Endothelial cell of umbilical vein (primary cell): ENCODE measurements at regions not wholly inside any gene's neighbourhood (a gene's known extent, or its start where the extent isn't known, plus 50 kb on each side); places are given as distances from the start of the nearest gene placed in this dataset.

Experiments
- BruUV-seq: library from RNA; stranded (reverse); fragments of 400-500 nt; replicated peaks from 2 replicates; lab custom pipeline; 2021; lab: Mats Ljungman, UMichigan
- CTCF ChIA-PET: fragments of 300-600, 350-600 bp; sonication (Branson Sonifier 250); formaldehyde crosslinking; loops from one replicate; lab custom pipeline; 2021; ENCODE audit warnings: antibody characterized with exemption, inconsistent platforms; lab: Charles Lee
- POLR2A ChIA-PET: fragments of 300-600, 350-600 bp; sonication (Branson Sonifier 250); formaldehyde crosslinking; loops from one replicate; lab custom pipeline; 2021; ENCODE audit warnings: antibody characterized with exemption, inconsistent platforms; lab: Charles Lee
- DNase-seq: peaks from one replicate; pipeline ENCODE4 v3.0.0-alpha.2; 2011; ENCODE audit warnings: low read depth, low spot score
- FAIRE-seq: peaks from 2 replicates; lab custom pipeline; 2011; peaks lifted over from hg19 to GRCh38; lab: Jason Lieb, UNC
- H2AFZ ChIP-seq: 2 replicates; pipeline ENCODE4 v1.6.0; 2012; ENCODE audit warnings: low read depth, low read length, control low read depth, inconsistent platforms
- H3K27ac ChIP-seq: 2 replicates; pipeline ENCODE4 v1.5.1; 2011; ENCODE audit warnings: low read depth, mild to moderate bottlenecking, control low read depth, low read length, moderate library complexity; ENCODE audit not compliant: insufficient read depth
- H3K27me3 ChIP-seq, 2 experiments: 2 replicates each; pipeline versions ENCODE4 v1.6.0 to v1.6.1; 2011; ENCODE audit warnings: low read length in 2 of 2, mixed read lengths in 1 of 2; ENCODE audit not compliant: control insufficient read depth in 2 of 2, insufficient read depth in 2 of 2
- H3K36me3 ChIP-seq, 2 experiments: 2 replicates in 1 of 2; 3 replicates in 1 of 2; pipeline ENCODE4 v1.5.1; 2011; ENCODE audit warnings: low read length in 2 of 2, mild to moderate bottlenecking in 1 of 2, moderate library complexity in 1 of 2; ENCODE audit not compliant: control insufficient read depth in 2 of 2, insufficient read depth in 2 of 2; ENCODE audit errors: extremely low read depth in 1 of 2
- H3K4me1 ChIP-seq: 3 replicates; pipeline ENCODE4 v1.5.1; 2011; ENCODE audit warnings: mild to moderate bottlenecking, low read length; ENCODE audit not compliant: control insufficient read depth, insufficient read depth; ENCODE audit errors: extremely low read depth
- H3K4me2 ChIP-seq: 2 replicates; pipeline ENCODE4 v1.6.1; 2011; ENCODE audit warnings: low read length, control low read depth, mixed read lengths; ENCODE audit not compliant: insufficient read depth
- H3K4me3 ChIP-seq, 3 experiments: fragments of 200-600 bp in 1 of 3; sonication (generic), shearing (Covaris generic) in 1 of 3; replicated peaks in 1 of 3; 2 replicates each; pipeline ENCODE4 v1.5.1; 2011 to 2016; ENCODE audit warnings: control low read depth in 3 of 3, low read length in 3 of 3, mild to moderate bottlenecking in 2 of 3, inconsistent platforms in 1 of 3, low read depth in 1 of 3, moderate library complexity in 1 of 3; ENCODE audit not compliant: insufficient read depth in 1 of 3
- H3K79me2 ChIP-seq: 2 replicates; pipeline ENCODE4 v1.6.0; 2012; ENCODE audit warnings: low read length, inconsistent platforms; ENCODE audit not compliant: control insufficient read depth, insufficient read depth
- H3K9ac ChIP-seq: replicated peaks from 2 replicates; pipeline ENCODE3; 2011; ENCODE audit warnings: low read length, control low read depth; ENCODE audit not compliant: insufficient read depth; ENCODE audit errors: extremely low read depth
- H3K9me1 ChIP-seq: replicated peaks from 3 replicates; pipeline ENCODE4 v1.6.0; 2011; ENCODE audit warnings: mild to moderate bottlenecking, low read length; ENCODE audit not compliant: control insufficient read depth, insufficient read depth; ENCODE audit errors: extremely low read depth
- H3K9me3 ChIP-seq: replicated peaks from 2 replicates; pipeline ENCODE4 v1.5.1; 2012; ENCODE audit warnings: low read length, inconsistent platforms; ENCODE audit not compliant: control insufficient read depth, insufficient read depth
- H4K20me1 ChIP-seq: replicated peaks from 2 replicates; pipeline ENCODE3; 2011; ENCODE audit warnings: mild to moderate bottlenecking, low read length; ENCODE audit not compliant: control insufficient read depth, insufficient read depth; ENCODE audit errors: extremely low read depth
- CTCF ChIP-seq, 2 donors: IDR thresholded peaks; 1 replicate in 1 of 2; 2 replicates in 1 of 2; pipeline ENCODE4 v1.5.1; 2011; ENCODE audit warnings: low read length in 2 of 2, mild to moderate bottlenecking in 2 of 2, moderate library complexity in 2 of 2, control low read depth in 1 of 2, inconsistent platforms in 1 of 2, low read depth in 1 of 2; ENCODE audit not compliant: insufficient read depth in 1 of 2; ENCODE audit errors: extremely low read depth in 1 of 2
- EZH2 ChIP-seq: IDR thresholded peaks from 2 replicates; pipeline ENCODE4 v1.6.1; 2012; ENCODE audit warnings: borderline replicate concordance, low read depth, mild to moderate bottlenecking, moderate library complexity, low read length, inconsistent platforms; ENCODE audit not compliant: severe bottlenecking
- FOS ChIP-seq: IDR thresholded peaks from 2 replicates; pipeline ENCODE4 v1.6.1; 2011; ENCODE audit warnings: mild to moderate bottlenecking, low read length, moderate library complexity, borderline replicate concordance; ENCODE audit not compliant: insufficient read depth
- GATA2 ChIP-seq: IDR thresholded peaks from 2 replicates; pipeline ENCODE4 v1.7.0; 2011; ENCODE audit warnings: low read depth, mild to moderate bottlenecking, moderate library complexity, mixed read lengths, low read length; ENCODE audit not compliant: insufficient read length, insufficient read depth
- JUN ChIP-seq: IDR thresholded peaks from 2 replicates; pipeline ENCODE4 v1.6.1; 2011; ENCODE audit warnings: borderline replicate concordance, low read depth; ENCODE audit not compliant: insufficient read length, insufficient read depth
- MAX ChIP-seq: IDR thresholded peaks from 2 replicates; pipeline ENCODE4 v1.6.1; 2011; ENCODE audit not compliant: insufficient read depth, insufficient read length
- MYC ChIP-seq: IDR thresholded peaks from one replicate; pipeline ENCODE4 v1.6.1; 2011; ENCODE audit warnings: mild to moderate bottlenecking, low read depth, low read length
- POLR2A ChIP-seq: IDR thresholded peaks from 2 replicates; pipeline ENCODE4 v1.6.1; 2012; ENCODE audit warnings: low read depth, mild to moderate bottlenecking, control low read depth, low read length
- POLR2AphosphoS5 ChIP-seq: IDR thresholded peaks from 2 replicates; pipeline ENCODE4 v1.6.1; 2012; ENCODE audit warnings: low read depth, mild to moderate bottlenecking, control low read depth, low read length, moderate library complexity; ENCODE audit not compliant: insufficient read depth
- dilution Hi-C: fragments of 300-500 bp; cut with MboI; formaldehyde crosslinking; loops from one replicate; pipeline ENCODE4 v1.15.0; 2019; ENCODE audit warnings: low sequenced_read_pairs; ENCODE audit not compliant: extremely low pct_ligation_motif_present
- intact Hi-C: fragments of 100-400 bp; cut with micrococcal nuclease; formaldehyde crosslinking; loops from one replicate; pipeline ENCODE4 v1.10.0; 2022

- FAIRE-seq = no peak
- Histone ChIP-seq H3K27me3 (no peaks in the 10 kb centered on the region), H3K27ac (no peak overlapping the region), H3K4me2 (no peak overlapping the region), H3K4me1 (no peaks in the 10 kb centered on the region), H3K9ac (no peak overlapping the region), H3K79me2 (no peaks in the 10 kb centered on the region), H3K4me3 (no peak overlapping the region), H3K36me3 (no peaks in the 10 kb centered on the region), H4K20me1 (no peaks in the 10 kb centered on the region), H2AFZ (no peak overlapping the region), H3K9me1 (no peaks in the 10 kb centered on the region), H3K9me3 (no peaks in the 10 kb centered on the region)
- TF ChIP-seq MAX = no peak
- TF ChIP-seq GATA2 = no peak
- TF ChIP-seq MYC = no peak
- no peak for TF ChIP-seq EZH2
- TF ChIP-seq POLR2AphosphoS5 = no peak
- TF ChIP-seq CTCF (IDR thresholded peaks at IDR 0.05; ENCODE audit: extremely low read depth in 1 of 2, insufficient read depth in 1 of 2, low read depth in 1 of 2, low read length in 2 of 2) = no peak
- TF ChIP-seq POLR2A = no peak
- no peak for TF ChIP-seq JUN
- TF ChIP-seq FOS = no peak
- CTCF ChIA-PET = no interaction called here
- POLR2A ChIA-PET = no interaction called here
- DNase-seq = no peak
- dilution Hi-C loops (no loop called here), intact Hi-C loops (no loop called here)
- BruUV-seq = no TSS peak
These were observed 809.0 kb upstream of the DIAPH2 start for GRCh38 chrX:95875661-95876060.
